D721Med (cell line): ENCODE measurements at regions not wholly inside any gene's neighbourhood (a gene's known extent, or its start where the extent isn't known, plus 50 kb on each side); places are given as distances from the start of the nearest gene placed in this dataset.

ENCODE experiments used
- DNase-seq: peaks from one replicate; pipeline ENCODE4 v3.0.0; 2011; ENCODE audit warnings: low spot score; ENCODE audit not compliant: insufficient read length
- FAIRE-seq: peaks from 2 replicates; lab custom pipeline; 2011; peaks lifted over from hg19 to GRCh38; lab: Jason Lieb, UNC
- CTCF ChIP-seq: IDR thresholded peaks from 2 replicates; pipeline ENCODE4 v1.5.1; 2012; ENCODE audit warnings: mild to moderate bottlenecking, control low read depth; ENCODE audit not compliant: insufficient read depth; ENCODE audit errors: missing control alignments

GRCh38 chr18:22556222-22557167 lies 138.8 kb upstream of the CTAGE1 start:
- TF ChIP-seq CTCF: no peak
- FAIRE-seq (no peak), DNase-seq (no peak)

- DNase-seq: no peak
- TF ChIP-seq CTCF: no peak
- FAIRE-seq: no peak
Observed at GRCh38 chr18:22557168-22557941, 139.6 kb upstream of the CTAGE1 start.

GRCh38 chr18:22558945-22559385 lies 141.2 kb upstream of the CTAGE1 start:
- FAIRE-seq (no peak), DNase-seq (no peak)
- TF ChIP-seq CTCF: no peak

GRCh38 chr18:22559414-22560274 lies 141.9 kb upstream of the CTAGE1 start:
- TF ChIP-seq CTCF: no peak
- FAIRE-seq: no peak
- peak; percentile 20 for DNase-seq

- TF ChIP-seq CTCF: no peak
- DNase-seq (no peak), FAIRE-seq (no peak)
Observed at GRCh38 chr18:22560275-22560610, 142.5 kb upstream of the CTAGE1 start.

- no peak for DNase-seq
- FAIRE-seq: no peak
Observed at GRCh38 chr18:22560797-22561196, 143.1 kb upstream of the CTAGE1 start.

More at GRCh38 chr18:22560797-22561196, 143.1 kb upstream of the CTAGE1 start:
- TF ChIP-seq CTCF: no peak
